Fibroblast of skin of right biceps (primary cell): ENCODE measurements at regions not wholly inside any gene's neighbourhood (a gene's known extent, or its start where the extent isn't known, plus 50 kb on each side); places are given as distances from the start of the nearest gene placed in this dataset.
"Not testable (repeated sequence)": the region's sequence is repeated elsewhere in the genome, so short reads cannot be mapped to it uniquely, and the experiment has no call there.

ENCODE experiments used
- DNase-seq: peaks from one replicate; pipeline ENCODE4 v3.0.0-alpha.2; 2013

GRCh38 chr14:105663818-105664596 lies 137.6 kb downstream of the TMEM121 start:
- not testable (repeated sequence) for DNase-seq

- no peak for DNase-seq
Measured at GRCh38 chr14:105664691-105665090, 138.3 kb downstream of the TMEM121 start.

GRCh38 chr14:105665247-105665950 lies 139.0 kb downstream of the TMEM121 start:
- DNase-seq: no peak

GRCh38 chr14:105665951-105666277 lies 139.5 kb downstream of the TMEM121 start:
- DNase-seq: no peak

GRCh38 chr14:105666420-105666819 lies 140.0 kb downstream of the TMEM121 start:
- no peak for DNase-seq

- not testable (repeated sequence) for DNase-seq
Measured at GRCh38 chr14:105666991-105667662, 140.7 kb downstream of the TMEM121 start.

GRCh38 chr14:105667663-105668020 lies 141.3 kb downstream of the TMEM121 start:
- DNase-seq: not testable (repeated sequence)

- not testable (repeated sequence) for DNase-seq
Measured at GRCh38 chr14:105668021-105668420, 141.6 kb downstream of the TMEM121 start.

GRCh38 chr14:105668471-105669230 lies 142.3 kb downstream of the TMEM121 start:
- DNase-seq: not testable (repeated sequence)

- not testable (repeated sequence) for DNase-seq
Measured at GRCh38 chr14:105669231-105669610, 142.8 kb downstream of the TMEM121 start.

GRCh38 chr14:105669646-105670045 lies 143.3 kb downstream of the TMEM121 start:
- not testable (repeated sequence) for DNase-seq

- DNase-seq: not testable (repeated sequence)
Measured at GRCh38 chr14:105672450-105673200, 146.2 kb downstream of the TMEM121 start.

GRCh38 chr14:105675433-105675832 lies 149.1 kb downstream of the TMEM121 start:
- not testable (repeated sequence) for DNase-seq

- DNase-seq: not testable (repeated sequence)
Measured at GRCh38 chr14:105675905-105676670, 149.7 kb downstream of the TMEM121 start.

GRCh38 chr14:105678057-105678456 lies 151.7 kb downstream of the TMEM121 start:
- DNase-seq: not testable (repeated sequence)

- not testable (repeated sequence) for DNase-seq
Measured at GRCh38 chr14:105678996-105679958, 152.9 kb downstream of the TMEM121 start.

GRCh38 chr14:105679959-105680735 lies 153.8 kb downstream of the TMEM121 start:
- DNase-seq: not testable (repeated sequence)

- not testable (repeated sequence) for DNase-seq
Measured at GRCh38 chr14:105680736-105681098, 154.3 kb downstream of the TMEM121 start.

- not testable (repeated sequence) for DNase-seq
Measured at GRCh38 chr14:105681606-105682185, 155.3 kb downstream of the TMEM121 start.
